ENCODE measurements at regions not wholly inside any gene's neighbourhood (a gene's known extent, or its start where the extent isn't known, plus 50 kb on each side); places are given as distances from the start of the nearest gene placed in this dataset.

DNA sequence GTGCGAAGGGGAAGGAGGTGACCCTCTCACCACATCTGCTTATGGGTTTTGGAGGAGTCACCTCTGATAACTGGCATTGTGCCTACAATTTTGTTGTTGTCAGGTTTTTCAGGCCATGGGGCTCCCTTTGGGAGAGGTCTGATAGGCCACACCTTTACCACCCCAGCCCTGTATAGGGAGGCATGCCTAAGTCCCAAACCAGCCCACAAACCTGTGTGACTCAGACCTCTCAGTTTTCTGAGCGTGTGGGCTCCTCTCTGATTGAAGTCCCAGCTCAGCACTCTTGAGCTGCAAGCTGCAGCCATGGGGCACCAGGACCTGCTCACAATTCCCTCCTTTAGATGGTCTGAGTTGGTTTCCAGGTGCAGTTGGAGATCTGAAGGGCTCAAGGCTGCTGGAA lies 1429.3 kb upstream of the TMEM132C start:
- H3K27ac ChIP-seq (ENCODE audit: insufficient read depth, low read depth, low read length), result no peak overlapping the region
- H3K36me3 ChIP-seq (ENCODE audit: control insufficient read depth in 2 of 2, extremely low read depth in 1 of 2, insufficient read depth in 2 of 2, low read length in 2 of 2), result no peaks in the 10 kb centered on the region
- H3K9me1 ChIP-seq (replicated peaks; ENCODE audit: control insufficient read depth, extremely low read depth, insufficient read depth, low read length), result no peaks in the 10 kb centered on the region
- H3K9me3 ChIP-seq (replicated peaks; ENCODE audit: control insufficient read depth, insufficient read depth, low read length), result no peaks in the 10 kb centered on the region
- H3K4me3 ChIP-seq (replicated peaks in 1 of 3; ENCODE audit: insufficient read depth in 1 of 3, low read depth in 1 of 3, low read length in 3 of 3), result no peak overlapping the region
- no peaks in the 10 kb centered on the region for H3K79me2 ChIP-seq (ENCODE audit: control insufficient read depth, insufficient read depth, low read length)
- ChIA-PET POLR2A (no interaction called here), CTCF (no interaction called here)
- no peak for TF ChIP-seq EZH2 (IDR thresholded peaks at IDR 0.05; ENCODE audit: borderline replicate concordance, low read depth, low read length, severe bottlenecking)
- TF ChIP-seq POLR2AphosphoS5 (IDR thresholded peaks at IDR 0.05; ENCODE audit: insufficient read depth, low read depth, low read length), result no peak
- no peak for TF ChIP-seq JUN (IDR thresholded peaks at IDR 0.05; ENCODE audit: borderline replicate concordance, insufficient read depth, insufficient read length, low read depth)
- TF ChIP-seq, protein P1, sequence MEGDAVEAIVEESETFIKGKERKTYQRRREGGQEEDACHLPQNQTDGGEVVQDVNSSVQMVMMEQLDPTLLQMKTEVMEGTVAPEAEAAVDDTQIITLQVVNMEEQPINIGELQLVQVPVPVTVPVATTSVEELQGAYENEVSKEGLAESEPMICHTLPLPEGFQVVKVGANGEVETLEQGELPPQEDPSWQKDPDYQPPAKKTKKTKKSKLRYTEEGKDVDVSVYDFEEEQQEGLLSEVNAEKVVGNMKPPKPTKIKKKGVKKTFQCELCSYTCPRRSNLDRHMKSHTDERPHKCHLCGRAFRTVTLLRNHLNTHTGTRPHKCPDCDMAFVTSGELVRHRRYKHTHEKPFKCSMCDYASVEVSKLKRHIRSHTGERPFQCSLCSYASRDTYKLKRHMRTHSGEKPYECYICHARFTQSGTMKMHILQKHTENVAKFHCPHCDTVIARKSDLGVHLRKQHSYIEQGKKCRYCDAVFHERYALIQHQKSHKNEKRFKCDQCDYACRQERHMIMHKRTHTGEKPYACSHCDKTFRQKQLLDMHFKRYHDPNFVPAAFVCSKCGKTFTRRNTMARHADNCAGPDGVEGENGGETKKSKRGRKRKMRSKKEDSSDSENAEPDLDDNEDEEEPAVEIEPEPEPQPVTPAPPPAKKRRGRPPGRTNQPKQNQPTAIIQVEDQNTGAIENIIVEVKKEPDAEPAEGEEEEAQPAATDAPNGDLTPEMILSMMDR (IDR thresholded peaks at IDR 0.05; ENCODE audit: extremely low read depth in 1 of 2, insufficient read depth in 1 of 2, low read depth in 1 of 2, low read length in 2 of 2), result no peak
- TF ChIP-seq FOS (IDR thresholded peaks at IDR 0.05; ENCODE audit: borderline replicate concordance, insufficient read depth, low read length), result no peak
- TF ChIP-seq POLR2A (IDR thresholded peaks at IDR 0.05; ENCODE audit: low read depth, low read length), result no peak
- no peak for TF ChIP-seq MYC (IDR thresholded peaks at IDR 0.05; ENCODE audit: low read depth, low read length)
- TF ChIP-seq, protein P2, sequence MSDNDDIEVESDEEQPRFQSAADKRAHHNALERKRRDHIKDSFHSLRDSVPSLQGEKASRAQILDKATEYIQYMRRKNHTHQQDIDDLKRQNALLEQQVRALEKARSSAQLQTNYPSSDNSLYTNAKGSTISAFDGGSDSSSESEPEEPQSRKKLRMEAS (IDR thresholded peaks at IDR 0.05; ENCODE audit: insufficient read depth, insufficient read length), result no peak
- TF ChIP-seq GATA2 (IDR thresholded peaks at IDR 0.05; ENCODE audit: insufficient read depth, insufficient read length, low read depth, low read length), result no peak
- no peaks in the 10 kb centered on the region for H3K27me3 ChIP-seq (ENCODE audit: control insufficient read depth in 2 of 2, insufficient read depth in 2 of 2, low read length in 2 of 2)
- no peaks in the 10 kb centered on the region for H3K4me1 ChIP-seq (ENCODE audit: control insufficient read depth, extremely low read depth, insufficient read depth, low read length)
- H3K9ac ChIP-seq (replicated peaks; ENCODE audit: extremely low read depth, insufficient read depth, low read length), result no peak overlapping the region
- intact Hi-C loops (cut with micrococcal nuclease), result no loop called here
- no peaks in the 10 kb centered on the region for H4K20me1 ChIP-seq (replicated peaks; ENCODE audit: control insufficient read depth, extremely low read depth, insufficient read depth, low read length)
- BruUV-seq (replicated peaks), result no TSS peak
- no peak overlapping the region for H2AFZ ChIP-seq (ENCODE audit: low read depth, low read length)
- FAIRE-seq, result no peak
- DNase-seq (ENCODE audit: low read depth, low spot score), result no peak
- no peak overlapping the region for H3K4me2 ChIP-seq (ENCODE audit: insufficient read depth, low read length)
- dilution Hi-C loops (cut with MboI; ENCODE audit: extremely low pct_ligation_motif_present, low sequenced_read_pairs), result no loop called here

Data from endothelial cell of umbilical vein (primary cell).